ENCODE measurements at regions not wholly inside any gene's neighbourhood (a gene's known extent, or its start where the extent isn't known, plus 50 kb on each side); places are given as distances from the start of the nearest gene placed in this dataset.
"Not testable (repeated sequence)": the region's sequence is repeated elsewhere in the genome, so short reads cannot be mapped to it uniquely, and the experiment has no call there.

DNA sequence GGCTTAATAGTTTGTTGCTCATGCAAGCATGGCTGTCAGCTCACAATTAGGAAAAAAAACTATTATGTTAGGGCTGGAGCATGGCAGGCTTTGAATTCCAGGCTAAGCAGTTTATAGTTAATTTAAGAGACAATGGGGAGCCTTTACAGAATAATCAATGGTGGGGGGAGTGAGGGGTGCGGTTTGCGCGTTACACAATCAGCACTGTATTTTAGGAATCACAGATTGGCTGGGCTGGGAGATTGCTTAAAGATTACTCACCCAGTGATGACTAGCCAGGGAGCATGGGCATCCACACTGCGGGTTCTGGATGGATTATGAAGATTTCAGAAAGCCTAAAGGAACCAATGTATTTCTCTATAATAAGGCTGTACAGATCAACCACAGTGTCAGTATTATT is 186.6 kb downstream of the SOX3 start:
- no peak for DNase-seq

GRCh38 chrX:140317462-140317861 is 187.4 kb downstream of the SOX3 start:
- no peak for DNase-seq

DNA sequence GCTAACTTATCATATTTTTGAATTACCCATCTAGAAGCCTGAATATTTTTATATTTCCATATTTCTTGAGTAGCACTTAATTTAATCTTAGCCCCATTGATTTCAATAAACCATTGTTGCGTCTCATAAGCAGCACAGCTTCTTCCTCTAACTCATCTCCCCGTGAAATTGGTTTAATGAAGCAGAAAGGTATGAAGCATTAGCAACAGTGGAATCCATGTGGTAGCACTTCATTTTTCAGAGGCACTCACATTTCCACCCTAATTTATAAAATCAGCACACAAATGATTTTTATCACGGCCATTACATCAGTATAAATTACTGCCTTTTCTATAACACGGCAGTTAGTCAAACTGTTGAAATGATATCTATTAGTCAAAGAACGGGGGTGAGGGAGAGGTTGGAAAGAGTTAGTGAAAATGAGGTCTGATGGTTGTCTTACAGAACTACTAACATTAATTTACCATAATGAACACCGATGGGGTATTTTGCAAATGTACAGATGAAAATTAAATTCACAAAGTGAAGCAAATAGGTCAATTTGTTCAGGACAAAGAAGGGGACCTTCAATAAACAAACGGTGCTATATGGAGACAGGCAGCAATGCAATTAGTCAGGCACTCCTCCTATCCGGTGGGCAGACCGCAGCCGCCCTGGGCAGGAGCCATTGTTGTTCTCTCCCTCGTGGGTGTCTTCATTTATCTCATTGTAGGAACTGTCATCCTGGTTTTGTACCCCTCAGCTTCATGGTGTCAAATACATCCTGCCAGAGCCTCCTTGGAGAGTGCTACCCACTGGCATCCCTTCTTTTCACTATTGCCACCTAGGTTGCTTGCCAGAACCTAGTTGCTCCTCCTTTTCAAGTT is 205.7 kb downstream of the SOX3 start:
- DNase-seq = no peak

GRCh38 chrX:140297273-140297672 is 207.6 kb downstream of the SOX3 start:
- DNase-seq = no peak

- no peak for DNase-seq
Measured at GRCh38 chrX:140292961-140293360, 211.9 kb downstream of the SOX3 start.

DNA sequence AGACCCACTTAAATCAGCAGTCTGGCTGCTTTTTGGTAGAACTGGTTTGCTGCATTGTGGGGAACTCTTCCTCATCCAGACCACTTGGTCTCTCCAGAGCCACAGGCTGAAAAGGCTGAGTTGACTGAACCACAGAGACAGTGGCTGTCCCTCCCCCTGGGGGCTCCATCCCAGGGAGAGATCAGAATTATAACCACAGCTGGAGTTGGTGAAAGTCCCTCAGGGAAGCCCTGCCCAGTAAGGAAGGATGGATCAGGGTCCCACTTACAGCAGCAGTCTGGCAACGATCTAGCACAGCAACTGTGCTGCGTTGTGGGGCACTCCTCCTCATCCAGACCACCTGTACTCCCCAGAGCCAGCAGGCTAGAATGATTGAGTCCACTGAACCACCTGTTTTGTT is 212.7 kb downstream of the SOX3 start:
- DNase-seq = no peak

- DNase-seq = no peak
Measured at GRCh38 chrX:140274811-140275525, 229.9 kb downstream of the SOX3 start.

GRCh38 chrX:140273921-140274320 is 230.9 kb downstream of the SOX3 start:
- no peak for DNase-seq

- no peak for DNase-seq
Measured at GRCh38 chrX:140250391-140250790, 254.5 kb downstream of the SOX3 start.

DNA sequence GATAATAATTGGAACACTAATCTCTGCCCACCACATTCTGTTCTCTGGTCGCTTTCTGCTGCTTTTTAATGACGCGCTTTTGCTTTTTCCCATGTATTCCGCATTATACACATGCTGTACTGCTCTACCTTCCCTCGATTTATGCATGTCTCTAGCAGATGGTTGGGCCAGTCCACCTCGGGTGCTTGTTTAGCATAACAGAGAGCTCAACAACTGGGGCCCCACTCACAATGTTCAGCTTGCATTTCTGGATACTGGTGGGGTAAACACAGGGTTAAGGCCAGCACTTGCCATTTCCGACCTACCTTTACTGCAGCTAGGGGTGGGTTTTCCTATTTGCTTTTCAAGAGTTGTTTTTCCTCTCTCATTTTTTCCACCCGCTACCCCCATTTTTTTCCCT is 255.8 kb downstream of the SOX3 start:
- no peak for DNase-seq

DNA sequence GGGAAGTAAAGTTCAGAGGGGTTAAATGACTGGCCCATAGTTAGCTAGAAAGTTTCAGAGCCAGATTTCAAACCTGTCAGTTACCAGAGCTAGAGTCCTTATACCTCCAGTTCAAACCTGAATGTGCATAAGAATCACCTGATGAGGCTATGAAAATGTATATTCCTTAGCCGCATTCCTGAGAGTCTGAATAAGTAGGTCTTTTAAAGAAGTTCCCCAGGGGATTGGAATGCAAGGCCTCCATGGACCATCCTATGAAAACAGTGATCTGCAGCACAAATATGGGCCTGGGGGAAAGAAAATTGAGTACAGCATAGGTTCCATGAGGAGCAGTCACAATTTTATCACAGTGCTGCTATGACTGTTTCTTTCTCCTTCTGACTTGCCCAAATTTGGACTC is 263.9 kb upstream of the CXorf66 start:
- DNase-seq = no peak

DNA sequence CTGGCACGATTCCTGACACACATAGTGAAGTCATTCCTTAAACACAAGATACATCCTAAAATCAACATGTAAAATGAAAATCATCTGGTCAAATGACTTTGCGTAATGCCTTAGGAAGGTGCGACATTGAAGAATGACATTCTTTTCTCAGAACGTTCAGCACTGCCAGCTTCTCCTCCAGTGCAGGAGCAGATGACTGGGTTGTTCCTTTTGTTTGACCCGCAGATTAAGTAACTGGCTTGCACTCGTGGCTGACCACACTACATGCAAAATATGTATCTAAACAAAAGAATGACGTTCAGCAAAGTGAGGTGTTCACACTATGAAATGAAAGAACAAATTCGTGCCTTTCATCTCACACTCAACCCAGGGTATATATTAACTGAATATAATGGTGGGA is 260.7 kb upstream of the CXorf66 start:
- DNase-seq = not testable (repeated sequence)

- DNase-seq = not testable (repeated sequence)
Measured at GRCh38 chrX:140215894-140216293, 250.6 kb upstream of the CXorf66 start.

GRCh38 chrX:140214518-140214917 is 249.2 kb upstream of the CXorf66 start:
- not testable (repeated sequence) for DNase-seq

- no peak for DNase-seq
Measured at GRCh38 chrX:140206657-140207056, 241.3 kb upstream of the CXorf66 start.

DNA sequence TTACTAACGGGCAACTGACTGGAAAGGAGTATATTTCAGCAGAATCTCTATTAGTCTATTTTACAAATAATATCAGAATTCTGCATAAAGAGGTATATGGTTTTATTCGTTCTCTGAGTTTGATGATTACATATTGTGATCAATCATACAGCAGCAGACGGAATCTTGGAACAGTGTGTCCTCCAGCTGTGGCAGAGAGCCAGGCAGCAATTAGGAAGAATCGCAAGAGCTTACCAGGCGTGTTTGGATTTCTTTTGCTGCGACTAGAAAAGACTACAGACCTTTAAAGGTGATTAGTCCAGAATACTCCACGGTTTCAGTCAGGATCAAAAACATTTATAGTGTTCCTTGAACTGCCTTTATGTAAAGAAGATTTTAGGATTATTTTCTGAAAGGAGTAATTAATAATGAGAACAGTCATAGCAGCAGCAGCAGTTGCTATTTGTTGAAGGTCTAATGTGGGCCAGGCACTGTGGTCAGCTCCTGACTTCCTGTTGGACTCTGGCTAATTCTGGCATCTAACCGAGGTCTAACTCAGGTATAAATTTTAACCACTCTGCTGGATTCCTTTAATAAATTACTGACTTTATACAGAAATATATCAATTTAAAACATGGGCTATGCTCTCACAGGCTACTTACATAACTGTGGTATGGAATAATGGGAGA is 225.3 kb upstream of the CXorf66 start:
- DNase-seq = no peak

DNA sequence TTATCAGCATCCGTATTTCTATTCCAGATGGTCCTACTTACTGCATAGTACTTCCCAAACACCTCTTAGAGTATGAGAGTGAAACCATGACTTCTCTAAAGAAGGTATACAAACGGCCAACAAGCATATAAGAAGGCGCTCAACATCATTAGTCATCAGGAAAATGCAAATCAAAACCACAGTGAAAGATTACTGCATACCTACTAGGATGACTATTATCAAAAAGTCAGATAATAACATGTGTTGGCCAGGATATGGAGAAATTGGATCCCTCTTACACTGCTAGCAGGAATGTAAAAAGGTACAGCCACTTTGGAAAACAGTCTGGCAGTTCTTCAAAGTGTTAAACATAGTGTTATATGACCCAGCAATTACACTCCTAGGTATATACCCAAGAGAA is 215.3 kb upstream of the CXorf66 start:
- DNase-seq = no peak

DNA sequence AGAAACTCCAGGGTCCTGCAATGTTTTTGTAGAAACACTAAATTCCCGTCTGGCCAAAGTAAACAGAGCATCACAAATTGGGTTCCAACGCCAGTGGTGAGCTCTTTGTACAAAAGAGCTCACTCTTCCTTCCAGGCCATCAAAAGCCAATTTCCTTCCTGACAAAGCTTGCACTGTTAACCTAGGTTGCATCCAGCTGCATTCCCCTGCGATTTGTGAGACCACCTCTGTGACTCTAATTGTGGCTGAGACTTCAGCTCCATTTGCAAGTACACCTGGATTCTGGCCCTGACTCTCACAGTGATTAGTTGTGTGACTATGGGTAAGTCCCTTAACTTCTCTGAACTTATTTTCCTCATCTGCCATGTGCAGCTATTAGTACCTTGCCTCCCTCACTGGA is 212.5 kb upstream of the CXorf66 start:
- DNase-seq = no peak

GRCh38 chrX:140172401-140172800 is 207.1 kb upstream of the CXorf66 start:
- no peak for DNase-seq

DNA sequence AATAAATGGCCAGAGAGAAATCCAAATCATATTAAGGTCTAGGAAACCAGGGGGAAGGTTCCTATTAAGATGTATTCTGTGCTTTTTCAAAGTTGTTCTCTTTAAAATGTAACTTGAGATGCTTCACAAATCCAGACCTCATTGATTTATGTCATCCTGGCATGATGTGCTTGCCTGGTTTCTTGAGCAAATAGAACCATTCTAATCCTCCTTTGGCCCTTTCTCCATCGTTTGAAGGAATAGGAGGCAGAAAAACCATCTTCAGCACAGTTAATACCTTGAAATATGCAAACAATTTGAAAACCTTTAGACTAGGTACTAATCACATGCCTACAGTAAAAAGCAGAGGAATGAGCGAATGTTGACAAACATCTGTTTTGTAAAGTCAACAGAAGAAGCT is 202.2 kb upstream of the CXorf66 start:
- no peak for DNase-seq

- no peak for DNase-seq
Measured at GRCh38 chrX:140165849-140166248, 200.5 kb upstream of the CXorf66 start.

DNA sequence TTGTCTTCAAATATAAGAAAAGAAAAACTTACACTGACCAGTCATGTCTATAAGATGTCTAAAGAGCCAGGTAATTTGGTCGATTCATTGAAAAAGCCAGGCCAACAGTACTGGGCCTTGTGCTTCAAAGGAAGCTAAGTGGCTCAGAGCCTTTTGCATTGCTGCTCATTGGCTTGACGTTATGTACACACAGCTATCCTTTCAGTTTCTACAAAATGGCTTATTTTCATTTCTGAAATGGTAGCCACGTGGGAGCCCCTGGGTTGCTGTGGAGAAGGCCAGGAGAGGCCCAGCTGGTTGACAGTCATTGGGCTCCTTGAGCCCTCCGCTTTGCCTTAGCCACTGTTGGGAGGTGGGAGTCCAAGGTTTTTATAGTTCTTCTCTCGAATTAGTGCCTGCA is 199.1 kb upstream of the CXorf66 start:
- DNase-seq = no peak

DNA sequence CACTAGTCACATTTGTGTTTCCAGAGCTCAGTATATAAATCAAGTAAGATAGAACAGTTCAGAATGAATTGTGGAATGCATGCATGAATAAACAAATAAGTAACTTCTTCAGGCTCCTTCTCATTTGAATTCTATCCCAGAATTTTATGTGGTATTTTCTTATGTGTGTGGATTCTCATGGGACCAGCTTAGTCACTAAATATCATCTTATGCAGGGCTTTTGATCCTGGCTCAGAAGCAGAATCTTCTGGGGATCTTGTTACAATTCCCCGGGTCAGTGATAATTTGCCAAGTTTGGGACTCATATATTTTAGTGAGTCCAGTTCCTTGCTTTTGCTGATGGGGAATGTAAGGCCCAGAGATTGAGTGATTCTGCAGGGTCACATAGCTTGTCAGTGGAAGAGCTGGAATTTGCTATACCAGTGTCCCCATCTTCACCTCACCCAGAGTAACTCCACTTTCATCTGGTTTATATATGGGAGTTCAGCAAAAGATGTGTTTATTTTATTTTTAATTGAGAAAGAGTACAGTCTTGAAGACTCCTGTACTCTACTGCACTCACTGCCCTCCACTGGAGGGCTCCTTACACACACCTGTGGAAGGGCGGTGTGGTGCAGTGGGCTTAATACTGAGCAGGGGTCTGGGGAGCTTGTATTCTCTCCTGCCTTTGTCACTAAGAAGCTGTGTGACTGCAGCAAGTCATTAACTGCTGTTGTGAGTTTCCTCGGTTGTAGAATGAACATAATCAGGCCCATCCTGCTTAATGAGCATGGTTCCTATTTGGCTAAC is 198.2 kb upstream of the CXorf66 start:
- DNase-seq = no peak

Data from KG1 (cell line).